RPMI7951 (cell line): ENCODE measurements at regions not wholly inside any gene's neighbourhood (a gene's known extent, or its start where the extent isn't known, plus 50 kb on each side); places are given as distances from the start of the nearest gene placed in this dataset.
"Not testable (repeated sequence)": the region's sequence is repeated elsewhere in the genome, so short reads cannot be mapped to it uniquely, and the experiment has no call there.

ENCODE experiments used
- DNase-seq: peaks from one replicate; pipeline ENCODE4 v3.0.0-alpha.2; 2012; ENCODE audit warnings: low read depth

- no peak for DNase-seq
Measured at GRCh38 chr5:85843535-85843934, 774.2 kb upstream of the COX7C start.

- DNase-seq: no peak
Measured at GRCh38 chr5:85849411-85849810, 768.3 kb upstream of the COX7C start.

- DNase-seq: no peak
Measured at GRCh38 chr5:85865296-85865695, 752.4 kb upstream of the COX7C start.

- DNase-seq: no peak
Measured at GRCh38 chr5:85868070-85868469, 749.7 kb upstream of the COX7C start.

GRCh38 chr5:85893996-85894395 lies 723.7 kb upstream of the COX7C start:
- DNase-seq: no peak

GRCh38 chr5:85896514-85896913 lies 721.2 kb upstream of the COX7C start:
- no peak for DNase-seq

- DNase-seq: no peak
Measured at GRCh38 chr5:85906460-85906859, 711.3 kb upstream of the COX7C start.

GRCh38 chr5:85910335-85910734 lies 707.4 kb upstream of the COX7C start:
- DNase-seq: no peak

- DNase-seq: no peak
Measured at GRCh38 chr5:85920984-85921383, 696.8 kb upstream of the COX7C start.

GRCh38 chr5:85921590-85921989 lies 696.2 kb upstream of the COX7C start:
- no peak for DNase-seq

GRCh38 chr5:85927632-85928031 lies 690.1 kb upstream of the COX7C start:
- no peak for DNase-seq

GRCh38 chr5:85929713-85930112 lies 688.0 kb upstream of the COX7C start:
- DNase-seq: no peak

- DNase-seq: no peak
Measured at GRCh38 chr5:85931220-85931619, 686.5 kb upstream of the COX7C start.

- DNase-seq: no peak
Measured at GRCh38 chr5:85938201-85938600, 679.5 kb upstream of the COX7C start.

- DNase-seq: no peak
Measured at GRCh38 chr5:85951707-85952210, 666.0 kb upstream of the COX7C start.

GRCh38 chr5:85952680-85953079 lies 665.1 kb upstream of the COX7C start:
- no peak for DNase-seq

GRCh38 chr5:85967681-85968080 lies 650.1 kb upstream of the COX7C start:
- no peak for DNase-seq

- DNase-seq: no peak
Measured at GRCh38 chr5:85972539-85972938, 645.2 kb upstream of the COX7C start.

- no peak for DNase-seq
Measured at GRCh38 chr5:85985167-85985566, 632.6 kb upstream of the COX7C start.

- DNase-seq: no peak
Measured at GRCh38 chr5:85990998-85991397, 626.7 kb upstream of the COX7C start.

- DNase-seq: not testable (repeated sequence)
Measured at GRCh38 chr5:85994653-85995052, 623.1 kb upstream of the COX7C start.

- DNase-seq: no peak
Measured at GRCh38 chr5:85998656-85999055, 619.1 kb upstream of the COX7C start.

GRCh38 chr5:86008293-86008692 lies 609.4 kb upstream of the COX7C start:
- DNase-seq: no peak

GRCh38 chr5:86008704-86009103 lies 609.0 kb upstream of the COX7C start:
- DNase-seq: no peak

GRCh38 chr5:86011937-86012336 lies 605.8 kb upstream of the COX7C start:
- no peak for DNase-seq
